ENCODE measurements at regions not wholly inside any gene's neighbourhood (a gene's known extent, or its start where the extent isn't known, plus 50 kb on each side); places are given as distances from the start of the nearest gene placed in this dataset.

GRCh38 chr5:155728857-155729683 lies 597.9 kb upstream of the SGCD start:
- peaks cover 37% of the 10 kb centered on the region for H3K27me3 Mint-ChIP-seq
- POLR2A ChIA-PET = no interaction called here

GRCh38 chr5:155729684-155730059 lies 597.3 kb upstream of the SGCD start:
- H3K36me3 Mint-ChIP-seq (ENCODE audit: low read depth) = no peaks in the 10 kb centered on the region
- ChIA-PET POLR2A (no interaction called here), CTCF (no interaction called here)
- H3K9me3 Mint-ChIP-seq = no peaks in the 10 kb centered on the region
- no peak overlapping the region for H3K27ac Mint-ChIP-seq
- H3K4me3 Mint-ChIP-seq = no peak overlapping the region
- H3K4me1 Mint-ChIP-seq = no peaks in the 10 kb centered on the region
- DNase-seq = no peak
- peaks cover 37% of the 10 kb centered on the region for H3K27me3 Mint-ChIP-seq

More at GRCh38 chr5:155728857-155729683, 597.9 kb upstream of the SGCD start:
- no peak for DNase-seq
- H3K27ac Mint-ChIP-seq = no peak overlapping the region
- H3K36me3 Mint-ChIP-seq (ENCODE audit: low read depth) = no peaks in the 10 kb centered on the region
- no peak overlapping the region for H3K4me3 Mint-ChIP-seq
- H3K4me1 Mint-ChIP-seq = no peaks in the 10 kb centered on the region
- CTCF ChIA-PET = no interaction called here
- no peaks in the 10 kb centered on the region for H3K9me3 Mint-ChIP-seq

GRCh38 chr5:155732587-155733376 lies 594.2 kb upstream of the SGCD start:
- Mint-ChIP-seq H3K27ac (no peak overlapping the region), H3K27me3 (peaks cover 24% of the 10 kb centered on the region), H3K4me1 (no peaks in the 10 kb centered on the region), H3K4me3 (no peak overlapping the region), H3K36me3 (ENCODE audit: low read depth) (no peaks in the 10 kb centered on the region), H3K9me3 (no peaks in the 10 kb centered on the region)
- POLR2A ChIA-PET = no interaction called here
- DNase-seq = no peak
- CTCF ChIA-PET = no interaction called here

GRCh38 chr5:155733935-155734334 lies 593.0 kb upstream of the SGCD start:
- ChIA-PET CTCF (no interaction called here), POLR2A (no interaction called here)
- Mint-ChIP-seq H3K9me3 (no peaks in the 10 kb centered on the region), H3K4me3 (no peak overlapping the region), H3K4me1 (no peaks in the 10 kb centered on the region), H3K36me3 (ENCODE audit: low read depth) (no peaks in the 10 kb centered on the region), H3K27ac (no peak overlapping the region), H3K27me3 (peaks cover 22% of the 10 kb centered on the region)
- DNase-seq = no peak

- H3K4me3 Mint-ChIP-seq = no peak overlapping the region
- ChIA-PET CTCF (no interaction called here), POLR2A (no interaction called here)
- H3K4me1 Mint-ChIP-seq = no peaks in the 10 kb centered on the region
- DNase-seq = no peak
- no peaks in the 10 kb centered on the region for H3K36me3 Mint-ChIP-seq (ENCODE audit: low read depth)
- H3K9me3 Mint-ChIP-seq = no peaks in the 10 kb centered on the region
- H3K27me3 Mint-ChIP-seq = peaks cover 10% of the 10 kb centered on the region
- H3K27ac Mint-ChIP-seq = no peak overlapping the region
Measured at GRCh38 chr5:155735388-155735787, 591.6 kb upstream of the SGCD start.

GRCh38 chr5:155738616-155739015 lies 588.3 kb upstream of the SGCD start:
- Mint-ChIP-seq H3K9me3 (no peaks in the 10 kb centered on the region), H3K27ac (no peak overlapping the region), H3K4me3 (no peak overlapping the region), H3K36me3 (ENCODE audit: low read depth) (no peaks in the 10 kb centered on the region), H3K27me3 (no peaks in the 10 kb centered on the region), H3K4me1 (no peaks in the 10 kb centered on the region)
- ChIA-PET POLR2A (no interaction called here), CTCF (no interaction called here)
- DNase-seq = no peak

- Mint-ChIP-seq H3K36me3 (ENCODE audit: low read depth) (no peaks in the 10 kb centered on the region), H3K27ac (no peak overlapping the region), H3K27me3 (no peaks in the 10 kb centered on the region), H3K9me3 (no peaks in the 10 kb centered on the region), H3K4me1 (no peaks in the 10 kb centered on the region), H3K4me3 (no peak overlapping the region)
- ChIA-PET CTCF (no interaction called here), POLR2A (no interaction called here)
- no peak for DNase-seq
Measured at GRCh38 chr5:155746367-155747038, 580.5 kb upstream of the SGCD start.

- Mint-ChIP-seq H3K36me3 (ENCODE audit: low read depth) (no peaks in the 10 kb centered on the region), H3K9me3 (no peaks in the 10 kb centered on the region)
- POLR2A ChIA-PET = no interaction called here
Measured at GRCh38 chr5:155750101-155750500, 576.9 kb upstream of the SGCD start.

GRCh38 chr5:155750571-155750970 lies 576.4 kb upstream of the SGCD start:
- H3K27ac Mint-ChIP-seq = no peak overlapping the region
- no peaks in the 10 kb centered on the region for H3K27me3 Mint-ChIP-seq
- H3K9me3 Mint-ChIP-seq = no peaks in the 10 kb centered on the region
- H3K4me3 Mint-ChIP-seq = no peak overlapping the region
- POLR2A ChIA-PET = no interaction called here
- CTCF ChIA-PET = no interaction called here
- H3K36me3 Mint-ChIP-seq (ENCODE audit: low read depth) = no peaks in the 10 kb centered on the region
- no peak for DNase-seq
- H3K4me1 Mint-ChIP-seq = no peaks in the 10 kb centered on the region

More at GRCh38 chr5:155750101-155750500, 576.9 kb upstream of the SGCD start:
- DNase-seq = no peak
- H3K4me3 Mint-ChIP-seq = no peak overlapping the region
- H3K27me3 Mint-ChIP-seq = no peaks in the 10 kb centered on the region
- H3K27ac Mint-ChIP-seq = no peak overlapping the region
- CTCF ChIA-PET = no interaction called here
- H3K4me1 Mint-ChIP-seq = no peaks in the 10 kb centered on the region

- DNase-seq = no peak
- Mint-ChIP-seq H3K4me1 (no peaks in the 10 kb centered on the region), H3K9me3 (no peaks in the 10 kb centered on the region), H3K27me3 (no peaks in the 10 kb centered on the region), H3K36me3 (ENCODE audit: low read depth) (no peaks in the 10 kb centered on the region), H3K27ac (no peak overlapping the region), H3K4me3 (no peak overlapping the region)
- ChIA-PET CTCF (no interaction called here), POLR2A (no interaction called here)
Measured at GRCh38 chr5:155753943-155754581, 572.9 kb upstream of the SGCD start.

- Mint-ChIP-seq H3K27me3 (no peaks in the 10 kb centered on the region), H3K27ac (no peak overlapping the region), H3K4me3 (no peak overlapping the region), H3K4me1 (no peaks in the 10 kb centered on the region), H3K9me3 (peaks cover 14% of the 10 kb centered on the region), H3K36me3 (ENCODE audit: low read depth) (no peaks in the 10 kb centered on the region)
- DNase-seq = no peak
- ChIA-PET CTCF (no interaction called here), POLR2A (no interaction called here)
Measured at GRCh38 chr5:155759252-155759651, 567.7 kb upstream of the SGCD start.

GRCh38 chr5:155759984-155760383 lies 567.0 kb upstream of the SGCD start:
- DNase-seq = no peak
- Mint-ChIP-seq H3K4me3 (no peak overlapping the region), H3K27ac (no peak overlapping the region), H3K4me1 (no peaks in the 10 kb centered on the region), H3K9me3 (peaks cover 14% of the 10 kb centered on the region), H3K27me3 (no peaks in the 10 kb centered on the region), H3K36me3 (ENCODE audit: low read depth) (no peaks in the 10 kb centered on the region)
- POLR2A ChIA-PET = no interaction called here
- CTCF ChIA-PET = no interaction called here

- CTCF ChIA-PET = no interaction called here
- H3K4me3 Mint-ChIP-seq = peak overlapping the region; percentile 15
- H3K9me3 Mint-ChIP-seq = peaks cover 14% of the 10 kb centered on the region
- H3K36me3 Mint-ChIP-seq (ENCODE audit: low read depth) = no peaks in the 10 kb centered on the region
- H3K27me3 Mint-ChIP-seq = no peaks in the 10 kb centered on the region
- H3K27ac Mint-ChIP-seq = no peak overlapping the region
- POLR2A ChIA-PET = no interaction called here
- DNase-seq = no peak
- H3K4me1 Mint-ChIP-seq = peaks cover 1% of the 10 kb centered on the region
Measured at GRCh38 chr5:155761502-155761901, 565.5 kb upstream of the SGCD start.
